Amygdala (tissue), 56 donors: ENCODE measurements at regions not wholly inside any gene's neighbourhood (a gene's known extent, or its start where the extent isn't known, plus 50 kb on each side); places are given as distances from the start of the nearest gene placed in this dataset.
"Not testable (repeated sequence)": the region's sequence is repeated elsewhere in the genome, so short reads cannot be mapped to it uniquely, and the experiment has no call there.

Source experiments
- DNase-seq, 56 donors: peaks; one replicate each; lab custom pipeline; 2025; lab: John Stamatoyannopoulos, UW

DNA sequence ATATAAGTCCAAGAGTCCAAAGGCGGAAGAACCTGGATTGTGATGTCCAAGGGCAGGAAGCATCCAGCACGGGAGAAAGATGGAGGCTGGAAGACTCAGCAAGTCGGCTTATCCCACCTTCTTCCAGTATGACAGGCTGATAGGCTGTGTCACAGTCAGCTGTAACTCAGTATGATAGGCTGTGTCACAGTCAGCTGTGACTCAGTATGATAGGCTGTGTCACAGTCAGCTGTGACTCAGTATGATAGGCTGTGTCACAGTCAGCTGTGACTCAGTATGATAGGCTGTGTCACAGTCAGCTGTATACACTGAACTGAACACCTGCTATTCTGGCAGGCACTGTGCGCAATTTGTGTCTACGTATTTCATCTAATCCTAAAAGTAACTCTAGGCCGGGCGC, 271.9 kb downstream of the LRATD1 start:
- not testable (repeated sequence) for DNase-seq

DNA sequence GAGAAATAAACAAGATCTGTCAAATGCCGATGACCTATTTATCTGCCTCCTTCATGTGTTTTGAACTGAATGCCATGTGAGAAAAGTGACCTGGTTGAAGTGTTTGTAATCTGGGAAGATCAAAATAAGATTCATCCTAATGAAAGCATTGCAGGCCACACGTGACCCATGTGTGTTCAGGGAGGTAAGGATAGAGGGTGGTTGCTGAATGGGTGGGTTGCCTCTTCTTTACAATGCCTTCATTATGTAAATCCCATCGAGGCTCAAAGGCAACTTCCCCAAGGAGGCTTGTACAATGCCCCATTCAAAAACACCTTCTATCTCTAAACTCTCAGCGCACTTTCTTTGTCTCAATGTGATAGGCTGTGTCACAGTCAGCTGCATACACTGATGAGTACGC, 273.1 kb downstream of the LRATD1 start:
- DNase-seq = no peak

DNA sequence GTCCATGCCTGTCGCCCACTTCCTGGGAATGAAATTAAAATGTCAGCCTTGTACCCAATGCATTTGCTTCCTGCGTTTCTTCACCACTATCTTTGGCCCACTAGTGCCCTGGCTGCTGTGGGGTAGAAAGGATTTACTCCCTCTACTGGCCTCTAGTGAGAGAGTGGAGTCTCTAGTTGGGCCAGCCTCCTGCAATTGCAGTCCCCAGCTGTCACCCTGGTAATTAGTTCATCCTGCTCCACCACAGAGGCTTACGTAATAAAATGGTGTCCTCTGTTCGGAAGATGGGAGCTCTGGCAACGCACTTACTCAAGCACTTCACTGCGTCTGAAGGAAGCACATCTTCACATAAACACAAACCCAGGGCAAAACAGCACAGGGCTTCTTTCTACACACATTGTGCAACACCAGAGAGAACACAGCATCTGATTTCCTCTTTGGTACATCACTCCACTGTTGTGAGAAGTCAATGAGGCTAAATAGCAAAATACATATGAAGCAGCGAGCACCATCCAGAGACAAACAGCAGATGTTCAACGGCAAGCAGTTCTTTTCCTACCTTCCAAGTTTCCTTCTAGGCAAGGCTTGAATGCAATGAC, 274.6 kb downstream of the LRATD1 start:
- DNase-seq = no peak

DNA sequence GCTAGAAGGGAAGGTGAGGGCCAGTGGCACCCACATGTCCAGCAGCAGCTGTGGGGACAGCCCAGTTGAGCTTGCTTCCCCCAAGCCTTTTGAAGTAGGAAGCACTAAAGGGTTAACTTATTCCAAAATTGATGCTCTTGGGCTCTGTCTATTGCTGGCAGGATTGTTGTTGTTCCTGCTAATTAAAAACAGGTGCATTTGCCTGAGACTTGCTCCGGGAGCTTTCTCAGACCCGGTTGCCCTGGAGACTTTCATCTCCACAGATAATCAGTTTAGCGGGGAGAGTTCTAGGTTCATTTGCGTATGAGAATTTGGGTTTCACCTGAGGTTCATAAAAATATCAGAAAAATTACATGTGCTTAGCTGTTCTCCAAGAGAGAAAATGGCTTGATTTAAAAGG, 277.3 kb downstream of the LRATD1 start:
- DNase-seq = no peak

DNA sequence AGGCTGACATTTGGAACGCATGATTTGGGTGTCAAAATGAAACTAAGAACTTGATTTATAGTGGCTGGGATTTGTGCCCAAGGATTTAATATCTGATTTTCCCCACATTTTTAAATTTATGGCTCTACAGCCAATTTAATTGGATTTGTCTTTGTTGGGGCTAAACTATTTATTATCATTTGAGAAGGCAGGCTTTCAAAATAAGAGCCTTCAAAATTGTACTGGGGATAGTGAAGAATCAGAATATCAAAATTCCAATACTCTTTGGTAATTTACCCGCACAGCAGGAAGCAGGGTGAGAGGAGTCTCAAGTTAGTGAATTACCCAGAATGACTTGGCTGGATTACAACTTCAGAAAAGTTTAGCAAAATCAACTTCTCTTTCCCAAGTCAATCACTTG, 278.1 kb downstream of the LRATD1 start:
- DNase-seq = no peak

DNA sequence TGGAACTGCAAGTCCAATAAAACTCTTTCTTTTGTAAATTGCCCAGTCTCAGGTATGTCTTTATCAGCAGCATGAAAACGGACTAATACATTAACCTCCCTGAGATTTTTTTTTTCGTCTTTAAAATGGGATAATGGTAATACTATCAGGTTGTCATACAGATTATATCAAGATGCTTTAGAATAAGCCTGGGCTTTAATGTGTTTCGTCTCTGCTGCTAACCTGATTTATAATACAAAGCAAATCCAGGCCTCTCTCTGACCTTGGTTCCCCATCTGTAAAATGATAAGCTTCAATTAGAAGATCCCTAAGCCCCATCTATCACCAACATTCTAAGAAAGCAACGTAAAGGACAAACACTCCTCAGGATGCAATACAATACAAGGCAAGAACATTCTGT, 283.5 kb downstream of the LRATD1 start:
- no peak for DNase-seq

DNA sequence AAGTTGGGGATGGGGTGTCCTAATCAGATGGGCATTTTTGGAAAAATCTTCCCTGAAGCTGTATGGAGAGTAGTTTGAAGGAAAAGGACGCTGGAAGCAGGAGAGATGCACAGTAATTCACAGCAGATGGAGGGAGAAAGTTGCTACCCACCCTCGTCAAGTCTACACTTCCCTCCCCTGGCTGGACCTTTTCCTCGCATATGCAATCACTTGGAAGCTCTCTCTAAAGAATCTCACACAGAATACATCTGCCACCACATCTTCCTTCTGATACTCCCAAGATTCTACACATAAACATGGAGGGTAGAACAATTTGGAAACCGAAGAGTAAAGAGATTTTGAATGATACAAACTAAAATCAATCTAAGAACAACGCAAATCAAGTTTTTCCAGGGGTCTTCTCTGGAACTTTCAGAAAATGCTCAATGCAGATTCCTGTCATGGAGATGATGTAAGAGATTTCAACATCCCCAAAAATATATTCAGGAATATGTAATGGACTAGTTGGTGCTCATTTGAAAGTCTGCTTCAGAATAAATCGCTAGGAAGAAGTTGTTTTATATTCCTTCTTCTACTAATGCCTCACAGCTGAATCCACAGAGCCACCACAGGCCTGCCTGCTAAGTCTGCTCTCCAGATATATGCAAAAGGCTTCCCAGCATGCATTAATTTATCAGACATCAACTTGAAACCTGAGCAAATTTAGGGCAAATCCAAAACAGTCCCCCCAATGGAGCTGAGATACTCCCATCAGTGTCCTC, 291.5 kb downstream of the LRATD1 start:
- no peak for DNase-seq

DNA sequence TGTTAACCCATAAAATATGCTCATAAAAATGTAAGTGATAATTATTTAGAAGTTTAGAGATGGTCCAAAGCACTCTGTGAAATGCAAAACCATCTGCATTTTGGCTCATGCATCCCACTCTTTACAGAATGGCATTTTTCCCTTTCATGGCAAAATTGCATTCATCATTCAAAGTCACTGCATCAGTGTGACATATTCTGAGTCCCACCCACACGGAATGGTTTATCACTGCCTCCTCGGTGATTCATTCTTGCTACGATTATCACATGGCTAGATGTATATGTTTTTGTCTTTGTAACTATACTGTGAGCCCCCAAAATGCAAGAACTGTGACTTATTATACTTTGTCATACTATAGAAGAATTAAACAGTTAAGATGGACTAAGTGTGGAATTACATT, 293.0 kb downstream of the LRATD1 start:
- DNase-seq = no peak

DNA sequence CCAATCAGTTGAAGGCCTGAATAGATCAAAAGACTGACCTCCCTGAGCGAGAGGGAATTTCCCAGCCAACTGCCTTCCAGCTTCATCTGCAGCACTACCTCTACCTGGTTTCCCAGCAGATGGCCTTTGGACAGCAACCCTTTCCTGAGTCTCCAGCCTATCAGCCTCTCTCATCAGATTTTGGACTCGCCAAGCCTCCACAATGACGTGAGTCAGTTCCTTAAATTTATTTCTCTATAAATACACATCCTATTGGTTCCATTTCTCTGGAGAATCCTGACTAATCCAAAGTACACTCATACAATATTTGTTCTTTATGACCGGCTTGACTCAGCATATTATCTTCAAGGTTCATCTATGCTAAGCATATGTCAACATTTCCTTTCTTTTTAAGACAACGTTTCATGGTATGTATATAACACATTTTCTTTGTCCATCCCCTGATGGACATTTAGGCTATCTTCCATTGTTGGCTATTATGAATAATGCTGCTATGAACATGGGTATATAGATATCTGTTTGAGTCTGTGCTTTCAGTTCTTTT, 294.6 kb downstream of the LRATD1 start:
- DNase-seq = no peak

DNA sequence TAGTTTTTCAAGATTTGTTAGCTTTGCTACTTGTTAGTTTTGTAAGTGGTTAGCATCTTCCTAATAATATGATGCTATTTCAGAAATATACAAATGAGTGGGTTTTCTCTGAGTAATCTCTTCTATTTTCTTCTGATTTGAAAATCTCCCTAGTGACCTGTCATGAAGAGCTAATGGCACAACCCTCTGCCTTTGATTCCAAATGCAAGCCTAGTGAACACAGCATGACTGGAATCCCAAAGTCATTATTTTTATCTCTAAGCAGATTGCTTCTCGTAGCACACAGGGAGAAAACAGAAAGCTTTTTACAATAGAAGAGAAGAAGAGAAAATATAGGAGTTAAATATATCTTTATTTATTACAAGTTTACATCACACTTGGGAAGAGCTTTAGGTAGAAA, 295.5 kb downstream of the LRATD1 start:
- DNase-seq = no peak

DNA sequence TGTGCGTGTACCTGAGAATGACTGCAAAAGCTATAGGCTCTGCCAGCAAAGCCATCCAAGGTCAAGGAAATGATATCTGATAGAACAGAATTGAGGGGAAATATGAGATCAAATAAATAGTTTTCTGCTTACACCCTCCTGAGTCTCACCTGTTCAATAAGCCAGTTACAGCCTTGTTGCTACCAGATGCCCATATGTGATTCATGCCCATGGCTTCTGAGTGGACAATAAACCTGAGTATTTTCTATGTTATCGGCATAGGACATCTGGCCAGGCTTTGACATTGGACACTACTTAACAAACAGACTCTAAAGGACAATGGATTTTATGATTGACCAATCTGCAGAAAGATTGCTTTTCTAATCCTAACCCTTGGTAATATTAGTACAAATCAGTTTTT, 297.9 kb downstream of the LRATD1 start:
- no peak for DNase-seq

DNA sequence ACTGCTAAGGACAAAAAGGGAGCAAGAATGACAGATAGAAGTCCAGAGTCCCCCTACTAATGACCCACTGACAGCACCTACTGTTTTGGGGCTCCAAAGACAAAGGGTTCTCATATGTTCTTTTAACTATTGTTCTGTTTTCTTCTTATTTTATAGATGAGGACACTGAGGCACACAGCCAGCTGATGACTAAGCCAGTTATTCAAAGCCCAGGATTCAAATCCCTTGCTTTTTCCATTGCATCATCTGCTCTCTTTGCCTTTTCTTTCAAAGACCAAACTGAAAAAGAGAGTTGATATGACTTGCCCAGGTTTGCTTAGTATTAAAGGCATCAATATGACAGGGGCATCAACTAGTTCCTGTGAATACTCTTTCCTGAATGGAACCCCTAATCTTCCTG, 299.8 kb downstream of the LRATD1 start:
- peak in 1 of 56 donors; percentile 1 for DNase-seq

DNA sequence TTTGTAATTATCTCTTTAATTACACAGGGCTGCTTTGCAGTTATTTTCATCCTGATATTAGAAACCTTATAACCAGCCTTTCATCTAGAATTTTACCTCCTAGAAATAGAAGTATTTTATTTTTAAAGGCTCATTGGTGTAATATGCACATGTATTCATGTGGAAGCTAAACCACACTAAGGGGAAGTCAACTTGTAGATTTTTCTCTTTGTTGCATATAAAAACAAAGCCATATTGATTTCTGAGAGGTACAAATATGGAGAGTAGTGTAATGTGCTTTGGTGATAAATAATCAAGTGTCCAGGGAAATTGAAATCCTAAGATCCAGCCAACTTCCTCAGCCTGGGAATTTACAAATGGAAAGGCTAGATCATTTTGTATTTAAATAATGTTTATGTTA, 301.2 kb downstream of the LRATD1 start:
- DNase-seq = no peak

DNA sequence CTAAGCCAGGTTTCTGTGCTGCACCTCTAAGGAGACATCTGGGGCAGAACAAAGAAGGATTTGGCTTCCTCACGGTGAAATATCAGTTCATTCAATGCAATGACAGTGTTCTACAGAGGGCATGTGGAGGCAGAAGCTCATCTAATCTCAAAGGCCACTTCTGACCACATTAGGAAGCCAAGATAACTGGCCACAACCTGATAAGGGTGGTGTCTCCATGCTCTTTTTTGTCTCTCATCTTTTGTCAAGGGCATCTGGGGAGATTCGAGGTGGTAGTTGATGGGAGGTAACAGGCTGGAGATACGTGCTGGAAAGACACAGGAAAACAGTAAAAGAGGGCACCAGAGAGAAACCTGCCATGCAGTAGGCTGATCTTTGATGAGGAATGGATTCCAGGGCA, 303.9 kb downstream of the LRATD1 start:
- DNase-seq = no peak

DNA sequence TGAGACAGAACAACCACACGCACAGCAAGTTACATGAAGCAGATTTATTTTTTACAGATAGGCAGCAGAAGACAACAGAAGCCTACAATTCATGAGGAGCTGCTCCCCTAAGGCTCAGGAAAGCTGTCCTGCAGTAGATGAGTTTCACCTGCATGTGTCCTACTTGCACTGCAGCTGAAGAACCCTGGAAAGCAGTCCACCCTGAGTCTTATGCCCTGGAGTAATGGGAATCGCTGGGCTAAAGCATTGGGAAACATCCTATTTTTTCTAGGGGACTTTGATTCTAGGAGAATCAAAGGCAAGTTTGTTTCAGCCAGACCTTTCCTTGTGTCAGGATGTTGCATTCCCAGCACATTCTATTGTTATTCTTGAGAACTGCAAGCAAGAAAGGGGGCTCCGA, 304.8 kb downstream of the LRATD1 start:
- no peak for DNase-seq

DNA sequence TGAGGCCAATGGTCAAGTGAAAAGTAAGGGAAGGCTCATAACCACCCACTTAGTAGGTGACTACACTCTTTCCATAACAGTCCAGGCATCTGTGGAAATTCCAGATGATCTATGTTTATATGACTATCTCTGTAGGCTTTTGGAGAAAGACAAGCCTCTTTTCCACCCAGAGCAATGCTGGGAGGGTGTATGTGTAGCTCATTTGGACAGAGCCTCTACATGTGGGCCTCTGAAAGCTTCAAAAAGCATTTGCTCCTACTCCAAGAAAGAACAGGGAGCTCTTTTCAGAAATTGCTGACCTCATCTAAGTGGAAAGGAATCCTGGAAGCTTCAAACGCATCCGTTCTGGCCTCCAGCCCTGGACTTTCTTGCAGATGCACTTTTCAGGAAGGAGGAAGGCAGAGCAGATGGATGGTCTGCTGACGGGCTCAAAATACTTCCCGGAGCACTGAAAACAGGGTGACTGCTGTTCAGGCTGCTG, 308.7 kb downstream of the LRATD1 start:
- peak in 38 of 56 donors; percentile 1 to 59 (median 18) for DNase-seq

DNA sequence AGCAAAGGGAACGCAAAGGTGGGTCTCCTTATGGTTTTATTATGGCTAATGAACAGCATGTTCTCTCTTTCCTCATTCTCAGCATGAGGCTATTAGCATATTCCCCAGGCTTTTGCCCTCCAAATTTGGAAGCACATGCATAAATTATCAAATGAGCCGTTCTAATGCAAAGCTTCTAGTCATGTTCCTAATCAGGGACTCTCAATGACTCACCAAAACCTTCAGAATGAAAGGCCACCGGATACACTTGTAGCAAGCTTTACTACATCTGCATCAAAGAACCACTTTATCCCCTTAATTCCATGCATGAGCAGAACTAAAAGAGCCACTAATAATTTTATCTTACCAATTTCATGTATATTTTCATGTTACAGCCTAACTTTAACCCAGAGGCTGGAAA, 310.5 kb downstream of the LRATD1 start:
- no peak for DNase-seq

DNA sequence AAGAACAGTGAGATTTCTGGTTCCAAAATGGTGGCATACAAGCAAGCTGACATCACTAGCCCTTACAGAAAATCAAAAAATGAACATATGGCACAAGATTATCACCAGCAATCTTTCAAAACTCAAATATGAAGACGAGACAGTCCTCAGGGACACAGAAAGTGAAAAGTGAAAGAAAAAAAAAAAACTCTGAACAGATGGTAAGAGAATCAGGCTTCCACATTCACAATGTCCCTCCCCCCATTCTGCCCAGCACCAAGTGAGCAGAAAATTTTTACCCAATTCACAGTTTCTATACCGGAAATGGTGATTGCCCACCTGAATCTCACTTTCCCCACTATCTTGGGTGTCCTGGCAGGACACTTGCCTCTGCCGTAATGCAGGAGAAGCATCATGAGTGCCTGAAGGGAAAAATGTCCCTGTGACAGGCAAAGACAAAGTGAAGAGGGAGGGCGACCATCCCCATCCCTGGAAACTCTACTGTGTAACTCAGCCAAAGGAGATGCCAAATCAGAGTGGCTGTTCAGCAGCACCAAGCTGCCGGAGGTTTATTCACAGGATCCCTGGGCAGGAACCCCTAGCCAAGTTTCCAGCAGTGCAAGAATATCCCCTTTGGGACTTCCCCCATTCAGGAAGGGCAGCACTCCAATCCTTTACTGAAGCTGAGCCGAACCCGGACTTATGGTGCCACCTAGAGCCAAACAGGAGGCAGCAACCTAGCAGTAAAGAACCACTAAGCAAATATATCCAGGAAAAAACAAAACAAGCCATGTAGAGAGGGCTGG, 312.2 kb downstream of the LRATD1 start:
- no peak for DNase-seq

DNA sequence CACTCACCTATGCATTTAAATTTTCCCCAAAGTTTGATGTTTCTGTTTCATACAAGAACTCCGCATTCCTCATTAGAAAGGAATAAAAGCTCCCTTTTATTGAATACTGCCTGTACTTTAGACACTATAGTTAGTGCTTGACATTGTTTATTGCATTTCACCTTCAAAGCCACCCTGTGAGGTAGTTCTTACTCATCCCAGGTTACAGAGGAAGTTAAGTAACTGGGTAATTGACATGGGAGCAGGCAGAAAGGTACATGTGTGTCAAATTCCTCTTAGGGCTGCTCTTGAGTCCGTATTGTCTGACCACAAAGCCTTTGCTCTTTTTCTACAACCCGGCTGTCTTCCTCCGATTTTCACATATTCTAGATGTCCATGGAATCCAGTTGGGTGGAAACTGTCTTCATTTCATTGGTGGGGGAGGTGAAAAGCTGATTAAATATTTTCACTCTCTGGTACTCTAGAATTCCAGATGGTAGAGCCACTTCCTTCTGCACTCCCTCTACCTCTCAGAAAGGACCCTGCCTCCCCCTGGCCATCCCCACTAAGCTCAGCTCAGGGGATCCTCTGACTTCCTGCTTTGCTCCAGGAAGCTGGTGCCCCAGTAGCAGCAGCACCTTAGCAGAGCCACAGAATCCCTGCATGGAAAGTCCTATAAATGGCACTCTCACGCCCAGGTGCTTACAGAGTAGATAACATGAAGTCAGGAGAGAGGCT, 319.2 kb downstream of the LRATD1 start:
- no peak for DNase-seq

DNA sequence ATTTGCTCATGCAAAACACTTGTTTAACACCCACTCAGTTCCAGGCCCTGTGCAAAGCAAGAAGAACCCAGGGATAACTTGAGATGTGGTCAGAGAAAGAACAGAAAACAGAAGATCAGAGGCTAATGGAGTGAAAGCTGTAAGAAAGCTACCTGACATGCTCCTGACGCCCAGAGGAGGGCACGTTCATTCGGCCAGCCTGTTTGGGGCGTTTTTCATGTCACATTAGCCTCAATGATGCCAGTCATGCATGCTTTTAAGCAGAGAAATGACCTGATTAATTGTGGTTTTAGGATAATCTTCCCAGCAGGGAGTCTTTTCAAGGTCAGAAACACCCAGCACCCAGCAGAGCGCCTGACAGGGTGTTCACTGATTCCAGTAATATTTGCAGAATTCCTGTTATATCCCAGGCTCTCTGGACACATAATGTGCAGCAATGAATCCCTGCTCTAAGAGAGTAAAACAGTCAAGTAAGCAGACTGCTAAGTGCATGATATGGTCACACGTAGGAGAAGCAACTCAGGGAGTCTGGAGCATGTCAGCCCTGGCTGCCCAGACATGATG, 320.0 kb downstream of the LRATD1 start:
- DNase-seq = no peak
